ENCODE measurements at regions not wholly inside any gene's neighbourhood (a gene's known extent, or its start where the extent isn't known, plus 50 kb on each side); places are given as distances from the start of the nearest gene placed in this dataset.
"Not testable (repeated sequence)": the region's sequence is repeated elsewhere in the genome, so short reads cannot be mapped to it uniquely, and the experiment has no call there.

DNA sequence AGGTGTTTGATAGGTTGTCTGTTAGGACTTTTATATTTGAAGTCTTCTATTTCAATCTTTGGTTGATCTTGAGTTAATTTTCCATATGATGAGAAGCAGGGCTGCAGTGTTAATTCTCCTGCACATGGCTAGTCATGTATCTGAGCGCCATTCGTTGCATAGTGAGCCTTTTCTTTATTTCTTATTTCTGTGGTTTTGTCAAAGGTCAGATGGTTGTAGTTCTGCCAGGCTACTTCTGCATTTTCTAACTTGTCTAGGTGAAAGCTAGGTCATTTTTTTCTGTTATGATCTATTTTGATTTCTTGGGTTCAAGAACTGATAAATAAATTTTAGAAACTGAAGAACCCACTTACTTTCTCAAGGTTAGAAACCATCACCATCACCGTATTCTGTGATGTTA is 56.7 kb downstream of the CCDC74A start:
- FAIRE-seq (no peak), DNase-seq (ENCODE audit: insufficient read length, low spot score) (no peak)
- TF ChIP-seq, protein P1, sequence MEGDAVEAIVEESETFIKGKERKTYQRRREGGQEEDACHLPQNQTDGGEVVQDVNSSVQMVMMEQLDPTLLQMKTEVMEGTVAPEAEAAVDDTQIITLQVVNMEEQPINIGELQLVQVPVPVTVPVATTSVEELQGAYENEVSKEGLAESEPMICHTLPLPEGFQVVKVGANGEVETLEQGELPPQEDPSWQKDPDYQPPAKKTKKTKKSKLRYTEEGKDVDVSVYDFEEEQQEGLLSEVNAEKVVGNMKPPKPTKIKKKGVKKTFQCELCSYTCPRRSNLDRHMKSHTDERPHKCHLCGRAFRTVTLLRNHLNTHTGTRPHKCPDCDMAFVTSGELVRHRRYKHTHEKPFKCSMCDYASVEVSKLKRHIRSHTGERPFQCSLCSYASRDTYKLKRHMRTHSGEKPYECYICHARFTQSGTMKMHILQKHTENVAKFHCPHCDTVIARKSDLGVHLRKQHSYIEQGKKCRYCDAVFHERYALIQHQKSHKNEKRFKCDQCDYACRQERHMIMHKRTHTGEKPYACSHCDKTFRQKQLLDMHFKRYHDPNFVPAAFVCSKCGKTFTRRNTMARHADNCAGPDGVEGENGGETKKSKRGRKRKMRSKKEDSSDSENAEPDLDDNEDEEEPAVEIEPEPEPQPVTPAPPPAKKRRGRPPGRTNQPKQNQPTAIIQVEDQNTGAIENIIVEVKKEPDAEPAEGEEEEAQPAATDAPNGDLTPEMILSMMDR (IDR thresholded peaks at IDR 0.05; ENCODE audit: insufficient read depth, missing control alignments) = no peak

GRCh38 chr2:131584940-131585339 is 57.3 kb downstream of the CCDC74A start:
- FAIRE-seq (no peak), DNase-seq (ENCODE audit: insufficient read length, low spot score) (no peak)
- TF ChIP-seq, protein P1 (IDR thresholded peaks at IDR 0.05; ENCODE audit: insufficient read depth, missing control alignments) = no peak

- TF ChIP-seq, protein P1 (IDR thresholded peaks at IDR 0.05; ENCODE audit: insufficient read depth, missing control alignments) = no peak
- FAIRE-seq (no peak), DNase-seq (ENCODE audit: insufficient read length, low spot score) (no peak)
Measured at GRCh38 chr2:131588152-131588873, 60.6 kb downstream of the CCDC74A start.

GRCh38 chr2:131589126-131589525 is 61.4 kb downstream of the CCDC74A start:
- not testable (repeated sequence) for FAIRE-seq; DNase-seq (ENCODE audit: insufficient read length, low spot score)

DNA sequence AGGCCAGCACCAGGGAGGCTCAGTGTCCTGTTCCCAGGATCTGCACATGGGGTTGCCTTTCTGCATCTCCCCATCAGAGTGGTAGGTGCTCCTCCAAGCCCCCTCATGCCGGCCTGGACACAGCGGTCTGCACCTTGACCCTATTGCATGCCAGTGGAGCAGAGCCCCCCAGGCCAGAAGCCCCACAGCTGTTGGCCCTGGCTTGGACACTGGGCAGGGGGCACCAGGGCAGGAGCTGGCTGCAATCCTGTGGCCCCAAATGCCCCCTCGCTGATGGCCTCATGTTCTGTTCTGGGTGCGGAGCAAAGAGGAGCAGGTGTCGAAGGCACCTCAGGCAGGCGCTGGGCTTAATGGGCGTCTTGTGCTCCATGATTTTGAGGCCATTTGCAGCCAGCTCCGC is 62.7 kb downstream of the CCDC74A start:
- TF ChIP-seq, protein P1 (IDR thresholded peaks at IDR 0.05; ENCODE audit: insufficient read depth, missing control alignments) = no peak
- FAIRE-seq = no peak
- no peak for DNase-seq (ENCODE audit: insufficient read length, low spot score)

GRCh38 chr2:131590896-131591295 is 63.2 kb downstream of the CCDC74A start:
- FAIRE-seq = no peak
- TF ChIP-seq, protein P1 (IDR thresholded peaks at IDR 0.05; ENCODE audit: insufficient read depth, missing control alignments) = no peak

DNA sequence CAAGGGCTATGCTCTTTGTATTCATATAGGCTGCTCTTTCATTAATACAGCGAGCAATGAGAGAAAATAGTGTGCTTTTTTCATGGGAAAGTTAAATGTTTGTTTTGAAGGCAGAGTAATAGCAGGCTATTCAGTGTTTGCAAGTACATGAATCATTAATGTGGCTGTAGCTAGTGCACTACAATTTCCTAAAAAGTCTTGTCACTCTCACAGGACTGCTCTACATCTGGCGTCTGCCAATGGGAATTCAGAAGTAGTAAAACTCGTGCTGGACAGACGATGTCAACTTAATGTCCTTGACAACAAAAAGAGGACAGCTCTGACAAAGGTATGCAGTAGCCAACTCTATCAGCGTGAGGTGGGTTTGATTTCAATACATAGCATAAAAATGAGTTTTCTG is 68.9 kb downstream of the CCDC74A start:
- DNase-seq (ENCODE audit: insufficient read length, low spot score); FAIRE-seq: not testable (repeated sequence)

More at GRCh38 chr2:131590896-131591295, 63.2 kb downstream of the CCDC74A start:
- DNase-seq (ENCODE audit: insufficient read length, low spot score) = no peak

DNA sequence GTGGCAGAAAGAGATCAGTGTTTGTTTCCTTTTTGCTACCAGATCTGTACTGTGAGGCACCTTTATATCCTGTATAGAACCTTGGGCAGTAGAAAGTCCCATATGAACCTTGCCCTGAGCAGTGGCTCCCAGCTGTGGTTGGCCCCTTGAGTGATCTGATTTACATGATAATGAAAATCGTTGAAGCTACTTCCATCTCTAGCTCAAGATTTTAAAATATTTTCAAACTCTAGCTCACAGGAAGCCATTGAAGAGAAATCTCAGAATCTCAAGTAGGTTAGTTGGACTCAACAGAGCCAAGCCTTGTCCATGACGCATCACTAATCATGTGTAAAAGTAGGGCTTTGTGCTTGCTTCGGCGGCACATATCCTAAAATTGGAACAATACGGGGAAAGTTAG is 74.8 kb downstream of the CCDC74A start:
- not testable (repeated sequence) for DNase-seq (ENCODE audit: insufficient read length, low spot score); FAIRE-seq

DNA sequence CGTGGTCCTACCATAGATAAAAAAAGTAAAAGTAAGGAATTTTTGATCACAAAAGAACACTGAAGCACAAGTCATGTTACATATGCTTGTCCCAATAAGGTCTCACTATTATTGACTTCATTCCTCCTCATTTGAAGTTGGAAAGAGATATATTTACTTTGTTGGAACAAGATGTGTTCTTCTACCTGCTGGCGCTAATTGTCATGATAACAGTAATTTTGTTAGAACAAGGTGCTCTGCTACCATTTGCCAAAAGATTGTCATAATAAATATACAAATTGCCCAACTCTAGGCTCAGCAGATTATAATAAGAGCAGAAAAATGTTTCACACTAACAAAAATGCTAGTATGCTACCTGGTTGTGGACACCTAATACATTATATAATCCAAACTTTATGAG is 77.0 kb downstream of the CCDC74A start:
- not testable (repeated sequence) for FAIRE-seq; DNase-seq (ENCODE audit: insufficient read length, low spot score)

GRCh38 chr2:131606366-131606765 is 78.7 kb downstream of the CCDC74A start:
- DNase-seq (ENCODE audit: insufficient read length, low spot score); FAIRE-seq: not testable (repeated sequence)

DNA sequence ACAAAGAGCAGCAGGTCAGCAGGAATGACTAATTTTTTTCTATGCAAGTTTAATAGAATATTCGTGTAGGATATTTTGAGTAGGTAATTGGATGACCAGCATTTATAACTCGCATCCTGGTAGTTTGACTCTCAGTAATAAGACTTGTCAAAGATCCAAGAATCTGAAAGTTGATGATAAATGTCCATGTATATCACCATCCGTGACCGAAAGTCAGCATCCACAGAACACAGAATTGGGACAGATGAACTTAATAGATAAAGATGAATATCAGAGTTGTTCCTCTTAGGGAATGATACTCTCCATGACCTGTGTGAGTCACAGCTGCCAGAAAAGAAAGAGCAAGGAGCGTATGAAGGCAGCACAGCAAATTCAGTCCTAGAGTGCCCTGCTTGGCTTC is 79.4 kb downstream of the CCDC74A start:
- not testable (repeated sequence) for FAIRE-seq

DNA sequence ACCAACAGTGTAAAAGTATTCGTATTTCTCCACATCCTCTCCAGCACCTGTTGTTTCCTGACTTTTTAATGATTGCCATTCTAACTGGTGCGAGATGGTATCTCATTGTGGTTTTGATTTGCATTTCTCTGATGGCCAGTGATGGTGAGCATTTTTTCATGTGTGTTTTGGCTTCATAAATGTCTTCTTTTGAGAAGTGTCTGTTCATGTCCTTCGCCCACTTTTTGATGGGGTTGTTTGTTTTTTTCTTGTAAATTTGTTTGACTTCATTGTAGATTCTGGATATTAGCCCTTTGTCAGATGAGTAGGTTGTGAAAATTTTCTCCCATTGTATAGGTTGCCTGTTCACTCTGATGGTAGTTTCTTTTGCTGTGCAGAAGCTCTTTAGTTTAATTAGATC is 86.9 kb downstream of the CCDC74A start:
- not testable (repeated sequence) for FAIRE-seq

More for the DNA sequence above, 79.4 kb downstream of the CCDC74A start:
- not testable (repeated sequence) for DNase-seq (ENCODE audit: insufficient read length, low spot score)

DNA sequence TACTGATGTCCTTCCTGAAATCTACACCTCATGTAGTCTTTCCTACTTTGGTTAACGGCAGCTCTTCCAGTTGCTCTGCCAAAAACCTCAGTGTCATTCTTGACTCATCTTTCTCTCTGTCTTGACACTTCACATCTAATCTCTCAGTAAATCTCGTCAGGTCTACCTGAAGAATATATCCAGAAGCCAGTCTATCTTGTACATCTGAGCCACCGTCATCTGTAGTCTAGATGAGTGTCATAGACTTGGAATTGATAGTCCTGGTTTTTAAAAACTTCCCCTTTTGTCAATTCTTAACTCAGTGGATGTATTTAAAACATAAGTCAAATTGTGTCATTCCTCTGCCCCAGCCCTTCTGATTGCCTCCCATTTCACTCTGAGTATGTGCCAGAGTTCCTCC is 90.6 kb downstream of the CCDC74A start:
- not testable (repeated sequence) for DNase-seq (ENCODE audit: insufficient read length, low spot score); FAIRE-seq

More for the DNA sequence above, 86.9 kb downstream of the CCDC74A start:
- not testable (repeated sequence) for DNase-seq (ENCODE audit: insufficient read length, low spot score)

GRCh38 chr2:131622874-131623273 is 95.2 kb downstream of the CCDC74A start:
- DNase-seq (ENCODE audit: insufficient read length, low spot score); FAIRE-seq: not testable (repeated sequence)
